Common myeloid progenitor, CD34-positive (primary cell): ENCODE measurements at regions not wholly inside any gene's neighbourhood (a gene's known extent, or its start where the extent isn't known, plus 50 kb on each side); places are given as distances from the start of the nearest gene placed in this dataset.

Source experiments
- CTCF ChIA-PET: fragments of 350-600 bp; sonication (Branson Sonifier 250); formaldehyde crosslinking; loops from one replicate; lab custom pipeline; 2021; ENCODE audit warnings: antibody characterized with exemption; lab: Charles Lee
- POLR2A ChIA-PET: fragments of 350-600 bp; sonication (Branson Sonifier 250); formaldehyde crosslinking; loops from one replicate; lab custom pipeline; 2021; ENCODE audit warnings: antibody characterized with exemption; lab: Charles Lee
- DNase-seq, 3 donors: peaks; one replicate each; pipeline versions ENCODE4 v3.0.0 to v3.0.0-alpha.2; 2013
- H3K27ac ChIP-seq, 2 experiments: 1 replicate in 1 of 2; 2 replicates in 1 of 2; pipeline ENCODE4 v1.7.0; 2013; ENCODE audit warnings: inconsistent platforms in 2 of 2, low read length in 2 of 2, mild to moderate bottlenecking in 2 of 2, low read depth in 1 of 2, moderate library complexity in 1 of 2; ENCODE audit not compliant: severe bottlenecking in 2 of 2, insufficient read depth in 1 of 2, poor library complexity in 1 of 2
- H3K27me3 ChIP-seq, 5 experiments: replicated peaks in 2 of 5; 1 replicate in 3 of 5; 2 replicates in 2 of 5; pipeline versions ENCODE4 v1.6.1 to v1.7.0; 2013; ENCODE audit warnings: low read length in 4 of 5, mild to moderate bottlenecking in 2 of 5, moderate library complexity in 2 of 5, inconsistent platforms in 1 of 5; ENCODE audit not compliant: insufficient read depth in 5 of 5, control insufficient read depth in 4 of 5
- H3K36me3 ChIP-seq, 4 experiments: 1 replicate in 2 of 4; 2 replicates in 2 of 4; pipeline versions ENCODE4 v1.6.1 to v1.7.0; 2013; ENCODE audit warnings: low read length in 3 of 4, control low read depth in 1 of 4, mild to moderate bottlenecking in 1 of 4; ENCODE audit not compliant: control insufficient read depth in 4 of 4, insufficient read depth in 4 of 4
- H3K4me1 ChIP-seq, 4 experiments: 1 replicate in 3 of 4; 2 replicates in 1 of 4; pipeline versions ENCODE4 v1.6.1 to v1.7.1; 2013; ENCODE audit warnings: low read length in 3 of 4, mild to moderate bottlenecking in 3 of 4, control low read depth in 1 of 4, inconsistent platforms in 1 of 4, moderate library complexity in 1 of 4; ENCODE audit not compliant: control insufficient read depth in 4 of 4, insufficient read depth in 4 of 4; ENCODE audit errors: control extremely low read depth in 1 of 4
- H3K4me3 ChIP-seq, 7 experiments: 1 replicate in 4 of 7; 2 replicates in 3 of 7; pipeline versions ENCODE4 v1.5.1 to v1.7.0; 2013; ENCODE audit warnings: mild to moderate bottlenecking in 7 of 7, low read length in 6 of 7, moderate library complexity in 6 of 7, inconsistent platforms in 2 of 7, low read depth in 2 of 7, control low read depth in 1 of 7; ENCODE audit not compliant: insufficient read depth in 4 of 7, control insufficient read depth in 1 of 7; ENCODE audit errors: extremely low read depth in 1 of 7
- H3K9me3 ChIP-seq, 5 experiments: 1 replicate in 4 of 5; 2 replicates in 1 of 5; pipeline versions ENCODE4 v1.6.1 to v1.7.1; 2013; ENCODE audit warnings: low read length in 4 of 5, mild to moderate bottlenecking in 2 of 5, inconsistent platforms in 1 of 5, low read depth in 1 of 5, moderate library complexity in 1 of 5; ENCODE audit not compliant: control insufficient read depth in 4 of 5, insufficient read depth in 2 of 5; ENCODE audit errors: control extremely low read depth in 1 of 5
- WGBS: methylation state at CpG from one replicate; pipeline ENCODE4 v1.1.5; 2013; ENCODE audit not compliant: insufficient coverage; 5-methylcytosine and 5-hydroxymethylcytosine counted together

DNA sequence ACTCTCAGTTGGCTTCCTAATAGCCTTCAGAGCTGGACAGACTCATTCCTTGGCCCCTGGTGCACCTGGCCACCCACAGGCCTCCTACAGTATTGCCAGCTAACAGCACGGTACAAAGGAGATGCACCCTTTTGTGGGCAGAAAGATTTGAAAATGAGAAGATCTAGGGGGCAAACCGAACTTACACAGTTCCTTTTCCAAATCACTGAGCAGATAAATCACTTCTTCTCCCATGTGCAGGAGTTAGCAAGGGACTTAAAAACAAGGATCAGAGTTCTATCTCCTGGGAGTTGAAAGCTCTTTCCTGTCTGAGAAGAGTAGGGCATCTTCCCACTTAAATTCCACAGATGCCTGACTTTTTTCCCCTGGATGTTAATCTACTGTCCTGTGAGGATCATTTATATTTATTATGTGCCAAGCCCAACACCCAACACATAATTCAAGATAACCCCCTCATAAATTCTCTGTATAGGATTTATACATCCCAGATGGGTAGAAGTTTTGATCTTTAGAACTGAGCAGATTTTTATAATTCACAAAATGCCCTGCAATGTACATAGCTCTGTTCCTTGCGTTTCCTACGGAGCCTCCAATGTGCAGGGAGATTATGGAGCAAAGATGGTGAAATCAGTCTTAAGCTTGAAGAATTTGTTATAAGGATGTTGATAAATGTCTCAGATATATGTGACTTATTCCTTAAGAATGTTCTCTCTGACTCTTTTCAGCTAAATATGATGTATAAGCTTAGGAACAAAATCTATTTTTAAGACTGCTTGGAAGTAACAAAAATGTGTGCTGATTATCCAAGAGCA, 207.2 kb upstream of the DAPK1 start:
- ChIA-PET CTCF (no interaction called here), POLR2A (no interaction called here)
- DNase-seq: no peak
- Histone ChIP-seq H3K36me3 (no peaks in the 10 kb centered on the region), H3K4me1 (no peaks in the 10 kb centered on the region), H3K9me3 (no peaks in the 10 kb centered on the region), H3K4me3 (no peak overlapping the region), H3K27me3 (no peaks in the 10 kb centered on the region), H3K27ac (no peak overlapping the region)
- WGBS: 83% methylated on average over 4 of the region's 4 CpGs

DNA sequence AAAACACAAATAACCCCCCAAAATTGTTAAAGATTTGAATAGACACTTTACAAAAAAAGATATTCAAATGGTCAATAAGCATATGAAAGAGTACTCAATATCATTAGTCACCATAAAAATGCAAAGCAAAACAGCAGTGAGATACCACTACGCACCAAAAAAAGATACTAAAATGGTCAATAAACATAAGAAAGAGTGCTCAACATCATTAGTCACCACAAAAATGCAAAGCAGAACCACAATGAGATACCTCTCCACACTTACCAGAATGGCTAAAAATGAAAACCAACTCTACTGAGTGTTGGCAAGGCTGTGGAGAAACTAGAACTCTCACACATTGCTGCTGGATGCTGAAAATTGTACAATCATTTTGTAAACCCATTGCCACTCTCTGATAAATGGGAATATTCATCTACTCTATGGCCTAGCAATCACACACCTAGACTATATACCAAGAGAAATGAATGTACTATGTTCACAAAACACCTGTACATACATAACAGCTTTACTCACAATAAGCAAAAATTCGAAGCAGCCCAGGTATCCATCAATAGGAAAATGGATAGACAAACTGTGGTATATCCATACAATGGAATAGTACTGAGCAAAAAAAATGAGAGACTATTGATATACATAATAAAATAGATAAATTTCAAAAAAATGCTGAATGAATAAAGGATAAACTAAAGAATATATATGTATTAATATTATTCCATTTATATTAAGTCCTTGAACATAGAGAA, 205.0 kb upstream of the DAPK1 start:
- CTCF ChIA-PET: no interaction called here
- DNase-seq: no peak
- no peaks in the 10 kb centered on the region for H3K27me3 ChIP-seq
- H3K36me3 ChIP-seq: no peaks in the 10 kb centered on the region
- no CpG with 5 or more reads among the region's 2 CpGs for WGBS
- POLR2A ChIA-PET: no interaction called here
- H3K27ac ChIP-seq: no peak overlapping the region
- no peaks in the 10 kb centered on the region for H3K4me1 ChIP-seq
- no peak overlapping the region for H3K4me3 ChIP-seq
- H3K9me3 ChIP-seq: no peaks in the 10 kb centered on the region

DNA sequence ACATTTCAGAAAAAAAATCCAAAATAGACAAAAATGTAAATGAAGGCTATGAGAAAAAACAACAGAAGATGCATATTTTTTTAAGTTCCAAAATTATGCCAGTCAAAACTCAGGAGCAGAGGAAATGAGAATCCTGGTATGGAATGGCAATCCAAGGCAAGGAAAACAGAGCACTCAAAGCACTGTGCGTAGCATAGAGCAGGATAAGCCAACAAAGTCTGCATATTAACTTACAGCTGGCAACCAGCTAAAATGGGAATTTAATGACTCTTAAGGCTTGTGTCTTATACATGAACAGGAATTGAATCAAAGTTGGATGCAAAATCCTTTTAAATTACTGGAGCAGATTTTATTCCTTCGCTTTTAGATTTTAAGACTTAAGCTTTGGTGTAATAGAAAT, 203.5 kb upstream of the DAPK1 start:
- Histone ChIP-seq H3K27me3 (peaks cover 0 to 2% (median 0%) of the 10 kb centered on the region in 5 experiments), H3K9me3 (no peaks in the 10 kb centered on the region), H3K27ac (no peak overlapping the region), H3K4me1 (no peaks in the 10 kb centered on the region), H3K4me3 (no peak overlapping the region), H3K36me3 (no peaks in the 10 kb centered on the region)
- CTCF ChIA-PET: no interaction called here
- WGBS: no CpG with 5 or more reads among the region's 2 CpGs
- POLR2A ChIA-PET: no interaction called here
- DNase-seq: no peak

DNA sequence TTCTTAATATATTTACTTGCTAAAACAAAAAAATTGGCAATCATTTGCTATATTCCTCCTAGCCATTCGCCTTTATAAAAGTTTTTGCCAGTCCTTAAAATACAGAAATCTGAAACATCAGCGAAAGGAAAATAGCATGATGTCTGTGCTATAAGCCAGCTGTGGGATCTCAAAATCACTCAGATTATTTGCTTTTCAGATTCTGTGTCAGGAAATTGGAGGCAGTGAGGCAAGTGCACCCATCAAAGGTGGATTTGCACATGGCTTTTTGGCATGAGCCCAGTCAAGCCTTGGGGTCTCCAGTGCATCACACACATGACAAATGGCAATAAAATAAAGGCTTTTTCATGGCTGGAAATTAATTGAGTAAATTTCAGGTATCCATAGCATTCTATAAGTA, 196.8 kb upstream of the DAPK1 start:
- WGBS: 97% methylated on average over 2 of the region's 2 CpGs
- CTCF ChIA-PET: no interaction called here
- DNase-seq: no peak
- Histone ChIP-seq H3K36me3 (no peaks in the 10 kb centered on the region), H3K9me3 (no peaks in the 10 kb centered on the region), H3K27ac (no peak overlapping the region), H3K4me1 (no peaks in the 10 kb centered on the region), H3K4me3 (no peak overlapping the region), H3K27me3 (peaks cover 0 to 5% (median 4%) of the 10 kb centered on the region in 5 experiments)
- POLR2A ChIA-PET: no interaction called here

DNA sequence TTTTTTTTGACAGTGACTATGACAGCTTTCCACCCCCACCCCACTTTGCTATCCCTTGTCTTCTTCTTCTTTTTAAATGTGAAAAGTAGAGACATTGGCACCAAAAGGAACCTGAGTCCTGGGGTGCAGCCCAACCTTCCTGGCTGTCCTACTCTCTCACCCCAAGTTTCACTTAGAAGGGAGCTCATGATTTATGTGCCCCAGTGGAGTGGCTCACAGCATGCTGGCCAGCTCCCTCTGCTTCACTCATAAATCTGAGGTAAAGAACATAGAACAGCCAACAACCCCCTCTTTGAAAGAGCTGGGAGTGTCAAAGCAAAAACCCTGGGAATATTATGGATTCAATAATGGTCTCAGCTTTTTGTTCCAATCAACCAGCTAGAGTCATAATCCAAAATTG, 196.3 kb upstream of the DAPK1 start:
- no peak for DNase-seq
- no peaks in the 10 kb centered on the region for H3K4me1 ChIP-seq
- no peak overlapping the region for H3K4me3 ChIP-seq
- ChIA-PET CTCF (no interaction called here), POLR2A (no interaction called here)
- no peak overlapping the region for H3K27ac ChIP-seq
- H3K27me3 ChIP-seq: peaks cover 0 to 5% (median 4%) of the 10 kb centered on the region in 5 experiments
- no peaks in the 10 kb centered on the region for H3K9me3 ChIP-seq
- no peaks in the 10 kb centered on the region for H3K36me3 ChIP-seq

DNA sequence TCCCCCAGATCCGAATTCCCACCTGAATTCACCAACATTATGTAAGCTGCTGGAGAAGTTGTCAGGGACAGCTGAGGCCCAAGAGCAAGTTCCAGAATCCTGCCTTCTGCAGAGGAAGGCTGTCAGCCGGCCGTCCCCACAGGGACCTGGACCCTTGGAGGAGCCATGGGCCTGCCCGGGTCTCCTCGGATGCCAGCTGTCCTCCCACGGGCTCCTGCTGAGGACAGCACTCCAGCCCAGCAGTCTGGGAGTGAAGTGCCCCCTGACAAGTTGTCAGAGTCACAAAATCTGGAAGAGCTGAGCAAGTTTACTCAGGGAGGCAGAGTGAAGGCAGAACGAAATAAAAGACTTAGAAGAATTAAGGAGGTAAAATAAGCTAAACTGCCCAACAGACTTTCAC, 192.5 kb upstream of the DAPK1 start:
- CTCF ChIA-PET: no interaction called here
- H3K9me3 ChIP-seq: no peaks in the 10 kb centered on the region
- H3K27ac ChIP-seq: no peak overlapping the region
- POLR2A ChIA-PET: no interaction called here
- DNase-seq: no peak
- H3K4me1 ChIP-seq: no peaks in the 10 kb centered on the region
- H3K27me3 ChIP-seq: peaks cover 0 to 4% (median 2%) of the 10 kb centered on the region in 5 experiments
- no peak overlapping the region for H3K4me3 ChIP-seq
- WGBS: 91% methylated on average over 6 of the region's 7 CpGs
- H3K36me3 ChIP-seq: no peaks in the 10 kb centered on the region

DNA sequence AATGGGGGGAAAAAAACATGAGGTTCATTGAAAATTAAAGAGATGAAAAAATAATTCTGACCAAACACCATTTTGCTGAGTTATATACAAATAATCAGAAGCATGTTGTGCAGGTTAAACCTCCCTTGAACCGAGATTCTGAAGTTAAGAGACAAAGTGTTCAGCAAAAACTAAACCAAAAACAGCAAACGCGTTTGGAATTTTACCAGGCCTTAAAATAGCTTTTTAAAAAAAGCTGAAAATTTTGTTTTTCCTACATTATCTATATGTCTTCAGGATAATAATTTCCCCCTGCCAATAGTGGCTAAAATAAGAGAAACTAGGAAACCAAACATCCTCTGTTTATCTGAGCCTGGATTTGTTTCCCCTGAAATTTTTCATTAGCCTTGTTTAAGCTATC, 191.7 kb upstream of the DAPK1 start:
- H3K36me3 ChIP-seq: no peaks in the 10 kb centered on the region
- H3K4me3 ChIP-seq: no peak overlapping the region
- ChIA-PET POLR2A (no interaction called here), CTCF (no interaction called here)
- WGBS: 100% methylated on average over 3 of the region's 3 CpGs
- H3K9me3 ChIP-seq: no peaks in the 10 kb centered on the region
- no peak for DNase-seq
- H3K27me3 ChIP-seq: peaks cover 0 to 4% (median 2%) of the 10 kb centered on the region in 5 experiments
- H3K4me1 ChIP-seq: no peaks in the 10 kb centered on the region
- no peak overlapping the region for H3K27ac ChIP-seq
